ENCODE measurements at regions not wholly inside any gene's neighbourhood (a gene's known extent, or its start where the extent isn't known, plus 50 kb on each side); places are given as distances from the start of the nearest gene placed in this dataset.

GRCh38 chr20:60269573-60270162 is 311.4 kb downstream of the CDH26 start:
- no peak for DNase-seq (ENCODE audit: low read depth in 2 of 2, low spot score in 1 of 2)

- DNase-seq (ENCODE audit: low read depth in 2 of 2, low spot score in 1 of 2): no peak
These were observed 312.1 kb downstream of the CDH26 start for GRCh38 chr20:60270341-60270740.

GRCh38 chr20:60271597-60271996 is 313.4 kb downstream of the CDH26 start:
- no peak for DNase-seq (ENCODE audit: low read depth in 2 of 2, low spot score in 1 of 2)

GRCh38 chr20:60272790-60273189 is 314.6 kb downstream of the CDH26 start:
- DNase-seq (ENCODE audit: low read depth in 2 of 2, low spot score in 1 of 2): no peak

- DNase-seq (ENCODE audit: low read depth in 2 of 2, low spot score in 1 of 2): no peak
These were observed 316.5 kb downstream of the CDH26 start for GRCh38 chr20:60274717-60275116.

GRCh38 chr20:60281295-60281694 is 323.1 kb downstream of the CDH26 start:
- DNase-seq (ENCODE audit: low read depth in 2 of 2, low spot score in 1 of 2): no peak

- no peak for DNase-seq (ENCODE audit: low read depth in 2 of 2, low spot score in 1 of 2)
These were observed 325.1 kb downstream of the CDH26 start for GRCh38 chr20:60283281-60283680.

- no peak for DNase-seq (ENCODE audit: low read depth in 2 of 2, low spot score in 1 of 2)
These were observed 328.5 kb downstream of the CDH26 start for GRCh38 chr20:60286764-60287163.

- no peak for DNase-seq (ENCODE audit: low read depth in 2 of 2, low spot score in 1 of 2)
These were observed 330.7 kb downstream of the CDH26 start for GRCh38 chr20:60288945-60289344.

- DNase-seq (ENCODE audit: low read depth in 2 of 2, low spot score in 1 of 2): no peak
These were observed 333.8 kb downstream of the CDH26 start for GRCh38 chr20:60292001-60292520.

GRCh38 chr20:60294632-60295031 is 336.4 kb downstream of the CDH26 start:
- DNase-seq (ENCODE audit: low read depth in 2 of 2, low spot score in 1 of 2): no peak

GRCh38 chr20:60295214-60295613 is 337.0 kb downstream of the CDH26 start:
- DNase-seq (ENCODE audit: low read depth in 2 of 2, low spot score in 1 of 2): no peak

- DNase-seq (ENCODE audit: low read depth in 2 of 2, low spot score in 1 of 2): no peak
These were observed 339.4 kb downstream of the CDH26 start for GRCh38 chr20:60297649-60298048.

GRCh38 chr20:60298647-60299046 is 340.4 kb downstream of the CDH26 start:
- no peak for DNase-seq (ENCODE audit: low read depth in 2 of 2, low spot score in 1 of 2)

GRCh38 chr20:60299951-60300350 is 341.7 kb downstream of the CDH26 start:
- no peak for DNase-seq (ENCODE audit: low read depth in 2 of 2, low spot score in 1 of 2)

- no peak for DNase-seq (ENCODE audit: low read depth in 2 of 2, low spot score in 1 of 2)
These were observed 342.2 kb downstream of the CDH26 start for GRCh38 chr20:60300374-60300773.

- no peak for DNase-seq (ENCODE audit: low read depth in 2 of 2, low spot score in 1 of 2)
These were observed 344.7 kb downstream of the CDH26 start for GRCh38 chr20:60302875-60303274.

- no peak for DNase-seq (ENCODE audit: low read depth in 2 of 2, low spot score in 1 of 2)
These were observed 345.9 kb downstream of the CDH26 start for GRCh38 chr20:60304026-60304590.

- DNase-seq (ENCODE audit: low read depth in 2 of 2, low spot score in 1 of 2): no peak
These were observed 346.7 kb downstream of the CDH26 start for GRCh38 chr20:60304931-60305330.

- DNase-seq (ENCODE audit: low read depth in 2 of 2, low spot score in 1 of 2): no peak
These were observed 347.9 kb downstream of the CDH26 start for GRCh38 chr20:60306105-60306504.

- DNase-seq (ENCODE audit: low read depth in 2 of 2, low spot score in 1 of 2): no peak
These were observed 348.3 kb downstream of the CDH26 start for GRCh38 chr20:60306551-60306950.

GRCh38 chr20:60310560-60311349 is 352.5 kb downstream of the CDH26 start:
- DNase-seq (ENCODE audit: low read depth in 2 of 2, low spot score in 1 of 2): no peak
